Calu3 (cell line): ENCODE measurements at regions not wholly inside any gene's neighbourhood (a gene's known extent, or its start where the extent isn't known, plus 50 kb on each side); places are given as distances from the start of the nearest gene placed in this dataset.

Experiments used
- BruUV-seq: library from RNA; stranded (reverse); fragments of 400-500 nt; replicated peaks from 2 replicates; lab custom pipeline; 2021; lab: Mats Ljungman, UMichigan
- CTCF ChIA-PET: fragments of 300-600 bp; sonication (Branson Sonifier 250); formaldehyde crosslinking; loops from one replicate; lab custom pipeline; 2022; ENCODE audit warnings: antibody characterized with exemption; lab: Charles Lee
- DNase-seq: peaks from one replicate; pipeline ENCODE4 v3.0.0; 2022
- H3K27ac Mint-ChIP-seq: one replicate; pipeline ENCODE4 v1.8.0; 2022; ENCODE audit warnings: mixed read lengths; ENCODE audit not compliant: unreplicated experiment
- H3K27me3 Mint-ChIP-seq: one replicate; pipeline ENCODE4 v1.8.0; 2022; ENCODE audit warnings: mixed read lengths; ENCODE audit not compliant: unreplicated experiment
- H3K36me3 Mint-ChIP-seq: one replicate; pipeline ENCODE4 v1.8.0; 2022; ENCODE audit warnings: mild to moderate bottlenecking, moderate library complexity, mixed read lengths; ENCODE audit not compliant: insufficient read depth, unreplicated experiment
- H3K4me1 Mint-ChIP-seq: one replicate; pipeline ENCODE4 v1.8.0; 2022; ENCODE audit warnings: mild to moderate bottlenecking, low read depth, mixed read lengths; ENCODE audit not compliant: unreplicated experiment
- H3K4me3 Mint-ChIP-seq: one replicate; pipeline ENCODE4 v1.8.0; 2022; ENCODE audit warnings: mild to moderate bottlenecking, low read depth, moderate library complexity, mixed read lengths; ENCODE audit not compliant: unreplicated experiment
- H3K9me3 Mint-ChIP-seq: one replicate; pipeline ENCODE4 v1.8.0; 2022; ENCODE audit warnings: low read depth, mixed read lengths; ENCODE audit not compliant: unreplicated experiment
- intact Hi-C: fragments of 100-400 bp; cut with micrococcal nuclease; formaldehyde crosslinking; loops from one replicate; pipeline ENCODE4 v1.10.0; 2022; ENCODE audit not compliant: unreplicated experiment
- TF ChIP-seq, protein P1 (sequence below): fragments of 200-600 bp; IDR thresholded peaks from one replicate; pipeline ENCODE4 v1.8.0; 2022; ENCODE audit warnings: antibody characterized with exemption; ENCODE audit not compliant: unreplicated experiment

DNA sequence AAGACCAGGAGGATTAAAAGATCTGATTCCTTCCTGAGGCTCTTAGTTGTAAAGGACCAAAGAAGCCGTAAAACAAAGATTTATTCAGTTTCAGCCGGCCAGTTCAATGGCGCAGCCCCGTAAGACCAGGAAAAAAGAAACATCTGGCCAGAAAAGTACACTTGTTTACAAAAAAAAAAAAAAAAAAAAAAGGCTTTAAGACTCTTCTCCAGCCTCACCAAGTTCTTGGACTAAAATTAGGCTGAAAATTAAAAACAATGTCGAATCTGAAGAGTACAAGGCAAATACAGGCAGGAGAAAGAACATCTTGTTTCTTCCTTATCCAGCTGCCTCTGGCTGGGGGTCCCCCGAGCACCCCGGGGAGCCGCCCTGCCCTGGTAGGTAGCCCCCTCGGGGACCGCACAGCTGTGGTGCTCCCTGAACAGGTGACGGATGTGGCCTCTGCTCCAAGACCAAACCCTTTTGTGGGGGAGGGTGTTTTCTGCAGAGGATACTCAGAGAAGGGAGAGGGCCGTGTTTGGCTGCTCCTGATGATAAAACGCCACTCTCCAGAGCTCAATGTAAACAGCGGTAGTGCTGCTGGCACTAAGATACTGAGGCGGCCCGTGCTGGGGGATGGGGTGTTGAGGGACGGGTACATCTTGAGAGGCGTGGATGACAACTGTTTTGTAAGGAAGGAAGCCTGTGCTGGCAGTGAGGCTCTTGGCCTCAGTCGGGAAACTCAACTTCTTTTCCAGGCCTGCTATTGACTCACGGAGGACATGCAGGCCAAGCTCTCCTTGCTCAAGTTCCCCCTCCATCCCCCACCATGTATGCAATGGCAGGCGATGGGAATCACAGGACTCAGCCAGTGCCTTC is 201.0 kb upstream of the DIO3 start:
- intact Hi-C loops, result no loop called here
- CTCF ChIA-PET, result no interaction called here
- Mint-ChIP-seq H3K4me1 (no peaks in the 10 kb centered on the region), H3K27me3 (peaks cover 54% of the 10 kb centered on the region), H3K27ac (no peak overlapping the region), H3K9me3 (peaks cover 2% of the 10 kb centered on the region), H3K36me3 (no peaks in the 10 kb centered on the region), H3K4me3 (no peak overlapping the region)
- no TSS peak for BruUV-seq
- no peak for DNase-seq
- TF ChIP-seq, protein P1, sequence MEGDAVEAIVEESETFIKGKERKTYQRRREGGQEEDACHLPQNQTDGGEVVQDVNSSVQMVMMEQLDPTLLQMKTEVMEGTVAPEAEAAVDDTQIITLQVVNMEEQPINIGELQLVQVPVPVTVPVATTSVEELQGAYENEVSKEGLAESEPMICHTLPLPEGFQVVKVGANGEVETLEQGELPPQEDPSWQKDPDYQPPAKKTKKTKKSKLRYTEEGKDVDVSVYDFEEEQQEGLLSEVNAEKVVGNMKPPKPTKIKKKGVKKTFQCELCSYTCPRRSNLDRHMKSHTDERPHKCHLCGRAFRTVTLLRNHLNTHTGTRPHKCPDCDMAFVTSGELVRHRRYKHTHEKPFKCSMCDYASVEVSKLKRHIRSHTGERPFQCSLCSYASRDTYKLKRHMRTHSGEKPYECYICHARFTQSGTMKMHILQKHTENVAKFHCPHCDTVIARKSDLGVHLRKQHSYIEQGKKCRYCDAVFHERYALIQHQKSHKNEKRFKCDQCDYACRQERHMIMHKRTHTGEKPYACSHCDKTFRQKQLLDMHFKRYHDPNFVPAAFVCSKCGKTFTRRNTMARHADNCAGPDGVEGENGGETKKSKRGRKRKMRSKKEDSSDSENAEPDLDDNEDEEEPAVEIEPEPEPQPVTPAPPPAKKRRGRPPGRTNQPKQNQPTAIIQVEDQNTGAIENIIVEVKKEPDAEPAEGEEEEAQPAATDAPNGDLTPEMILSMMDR, result no peak

DNA sequence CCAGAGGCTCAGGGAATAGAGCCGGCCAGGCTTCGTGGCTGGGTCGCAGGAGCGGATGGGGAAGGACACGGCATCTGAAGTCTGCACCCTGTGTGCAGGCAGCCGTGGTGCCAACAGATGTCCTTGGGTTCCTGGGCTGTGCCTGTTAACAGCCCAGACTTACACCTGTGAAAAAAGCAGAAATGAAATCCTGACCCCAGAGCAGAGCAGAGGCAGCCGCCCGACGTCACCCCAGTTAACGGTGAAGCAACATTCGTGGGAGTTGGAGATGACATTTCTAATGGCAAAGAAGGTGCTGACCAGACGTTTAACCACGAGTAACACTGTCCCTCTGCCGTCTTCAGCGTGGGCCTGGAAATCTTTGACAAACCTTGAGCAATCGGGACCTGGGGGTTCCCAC is 200.3 kb upstream of the DIO3 start:
- intact Hi-C loops, result no loop called here
- DNase-seq, result no peak
- Mint-ChIP-seq H3K27me3 (peaks cover 47% of the 10 kb centered on the region), H3K4me1 (no peaks in the 10 kb centered on the region), H3K36me3 (no peaks in the 10 kb centered on the region), H3K9me3 (peaks cover 2% of the 10 kb centered on the region), H3K27ac (no peak overlapping the region), H3K4me3 (no peak overlapping the region)
- BruUV-seq, result no TSS peak
- CTCF ChIA-PET, result no interaction called here
- TF ChIP-seq, protein P1, result no peak

DNA sequence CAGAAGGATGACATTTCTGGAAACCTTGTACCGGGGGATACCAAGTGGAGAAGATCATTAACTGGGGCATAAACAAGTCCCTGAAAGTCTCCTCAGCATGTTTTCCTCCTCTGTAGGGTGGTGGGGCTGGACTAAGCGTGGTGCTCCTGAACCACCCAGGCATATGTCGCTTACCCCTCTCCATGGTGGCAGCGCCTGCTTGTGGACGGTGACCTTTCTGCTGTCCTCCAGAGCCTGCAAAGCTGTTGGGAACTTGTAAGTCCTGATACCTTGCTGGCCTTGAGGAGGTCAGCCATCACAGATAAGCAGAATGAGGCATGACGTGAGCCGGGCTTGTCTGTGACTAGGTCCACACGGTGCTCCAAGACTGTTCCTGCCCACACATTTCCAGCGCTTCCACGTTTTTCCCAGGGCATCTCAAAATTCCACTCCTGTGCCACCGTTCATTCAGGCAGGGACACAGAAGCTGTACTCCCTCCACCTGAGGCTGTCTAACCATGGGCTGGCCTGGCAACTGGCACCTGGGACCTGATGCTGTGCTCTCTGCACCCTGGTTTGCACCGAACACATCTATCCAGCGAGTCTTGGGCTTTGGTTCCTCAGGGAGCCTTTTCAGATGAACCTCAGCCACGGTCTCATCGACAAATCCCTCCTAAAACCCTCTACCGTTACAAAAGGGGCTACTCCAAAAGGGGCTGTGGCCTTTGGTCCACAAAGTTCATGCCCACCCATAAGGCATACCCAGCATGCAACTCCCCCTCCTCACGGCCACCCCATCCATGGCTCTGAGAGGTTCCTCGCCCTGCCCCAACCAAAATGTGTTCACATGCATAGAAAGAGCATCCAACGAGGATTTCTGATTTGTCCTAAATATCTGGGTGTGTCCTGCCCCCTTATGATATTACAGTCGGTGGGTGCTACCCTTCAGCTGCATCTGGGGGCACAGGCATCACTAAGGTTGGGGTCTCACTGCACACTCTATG is 199.6 kb upstream of the DIO3 start:
- BruUV-seq, result no TSS peak
- Mint-ChIP-seq H3K4me3 (no peak overlapping the region), H3K36me3 (no peaks in the 10 kb centered on the region), H3K4me1 (no peaks in the 10 kb centered on the region), H3K27me3 (peaks cover 40% of the 10 kb centered on the region), H3K9me3 (peaks cover 2% of the 10 kb centered on the region), H3K27ac (no peak overlapping the region)
- CTCF ChIA-PET, result no interaction called here
- no peak for DNase-seq
- TF ChIP-seq, protein P1, result no peak
- intact Hi-C loops, result no loop called here

DNA sequence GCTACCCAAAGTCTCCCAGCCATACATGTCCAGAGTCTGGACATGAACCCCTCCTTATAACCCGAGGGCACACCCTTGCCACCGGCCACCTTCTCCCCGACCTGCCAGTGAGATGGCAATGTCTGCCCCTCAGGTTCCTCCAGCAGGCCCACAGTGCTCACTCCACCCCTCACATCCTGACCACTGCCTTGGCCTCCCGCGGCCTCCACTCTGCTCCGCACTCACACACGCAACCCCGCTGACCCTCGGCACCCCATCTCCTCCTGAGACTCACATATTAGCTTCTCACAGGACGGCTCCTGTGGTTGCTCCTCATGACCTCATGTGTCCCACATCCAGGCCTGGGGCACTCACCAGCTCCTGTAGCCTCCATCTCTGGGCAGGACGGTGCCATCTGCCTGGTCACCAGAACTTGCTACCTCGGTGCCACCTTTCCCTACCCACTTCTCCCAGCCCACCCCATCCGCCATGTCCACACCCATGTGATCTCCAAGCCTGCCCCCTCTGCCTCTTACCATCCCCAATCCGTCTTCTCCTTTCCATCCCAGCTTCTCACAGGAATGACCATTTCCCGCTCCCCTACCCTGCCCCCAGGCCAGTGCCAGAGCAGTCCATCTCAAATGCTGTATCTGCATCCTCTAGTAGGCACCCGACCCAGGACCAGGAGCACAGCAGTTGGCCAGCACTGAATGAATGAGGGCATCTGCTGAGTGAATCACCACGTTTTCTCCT is 198.6 kb upstream of the DIO3 start:
- Mint-ChIP-seq H3K27ac (no peak overlapping the region), H3K4me3 (no peak overlapping the region), H3K4me1 (no peaks in the 10 kb centered on the region), H3K36me3 (no peaks in the 10 kb centered on the region), H3K27me3 (peaks cover 40% of the 10 kb centered on the region), H3K9me3 (peaks cover 2% of the 10 kb centered on the region)
- BruUV-seq, result no TSS peak
- CTCF ChIA-PET, result no interaction called here
- TF ChIP-seq, protein P1, result no peak
- intact Hi-C loops, result no loop called here
- no peak for DNase-seq
